Epithelial cell of proximal tubule (primary cell): ENCODE measurements at regions not wholly inside any gene's neighbourhood (a gene's known extent, or its start where the extent isn't known, plus 50 kb on each side); places are given as distances from the start of the nearest gene placed in this dataset.
"Not testable (repeated sequence)": the region's sequence is repeated elsewhere in the genome, so short reads cannot be mapped to it uniquely, and the experiment has no call there.

Experiments
- DNase-seq: peaks from one replicate; pipeline ENCODE4 v3.0.0-alpha.2; 2011; ENCODE audit warnings: low read depth
- H3K4me3 ChIP-seq: 2 replicates; pipeline ENCODE4 v1.5.1; 2011; ENCODE audit warnings: low read depth, mild to moderate bottlenecking, low read length
- TF ChIP-seq, protein P1 (sequence below): conservative IDR thresholded peaks from 2 replicates; pipeline ENCODE4 v1.5.1; 2012; ENCODE audit warnings: low read depth, mild to moderate bottlenecking, low read length

DNA sequence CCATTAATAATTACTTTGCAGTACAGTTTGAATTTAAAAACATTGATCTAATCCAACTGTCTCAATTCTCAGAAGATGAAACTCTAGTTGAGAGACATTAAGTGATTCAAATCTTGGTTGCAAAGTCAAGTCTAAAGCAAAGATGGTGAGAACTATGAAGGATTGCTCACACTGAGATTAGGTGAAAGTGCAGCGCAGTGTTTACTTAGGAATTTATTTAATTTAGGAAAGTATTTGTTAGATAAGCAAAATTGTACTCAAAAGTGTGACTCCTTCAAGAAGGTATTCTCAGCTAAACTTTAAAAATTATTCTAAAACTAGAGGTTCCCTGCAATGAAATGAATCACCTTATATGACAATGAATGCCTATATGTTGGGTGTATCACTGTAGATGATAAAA lies 454.9 kb downstream of the PDGFC start:
- H3K4me3 ChIP-seq: no peak overlapping the region

DNA sequence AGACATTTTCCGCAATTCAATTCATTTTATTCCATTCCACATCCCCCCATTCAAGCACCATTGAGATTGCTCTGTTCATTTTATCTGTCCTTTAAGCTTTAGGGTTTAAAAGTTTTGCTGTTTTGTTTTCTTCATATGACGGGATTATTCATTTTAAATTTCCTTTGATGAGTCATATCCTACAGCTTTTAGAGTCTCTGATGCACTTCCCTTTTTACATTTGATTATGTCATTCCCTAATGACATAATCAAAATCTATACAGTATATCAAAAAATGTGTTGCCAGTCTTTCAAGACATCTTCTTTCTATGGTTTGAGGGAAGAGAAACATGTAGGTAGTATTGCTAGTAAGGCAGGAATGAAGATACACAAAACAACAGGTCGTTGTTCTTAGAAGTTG lies 456.3 kb downstream of the PDGFC start:
- TF ChIP-seq, protein P1, sequence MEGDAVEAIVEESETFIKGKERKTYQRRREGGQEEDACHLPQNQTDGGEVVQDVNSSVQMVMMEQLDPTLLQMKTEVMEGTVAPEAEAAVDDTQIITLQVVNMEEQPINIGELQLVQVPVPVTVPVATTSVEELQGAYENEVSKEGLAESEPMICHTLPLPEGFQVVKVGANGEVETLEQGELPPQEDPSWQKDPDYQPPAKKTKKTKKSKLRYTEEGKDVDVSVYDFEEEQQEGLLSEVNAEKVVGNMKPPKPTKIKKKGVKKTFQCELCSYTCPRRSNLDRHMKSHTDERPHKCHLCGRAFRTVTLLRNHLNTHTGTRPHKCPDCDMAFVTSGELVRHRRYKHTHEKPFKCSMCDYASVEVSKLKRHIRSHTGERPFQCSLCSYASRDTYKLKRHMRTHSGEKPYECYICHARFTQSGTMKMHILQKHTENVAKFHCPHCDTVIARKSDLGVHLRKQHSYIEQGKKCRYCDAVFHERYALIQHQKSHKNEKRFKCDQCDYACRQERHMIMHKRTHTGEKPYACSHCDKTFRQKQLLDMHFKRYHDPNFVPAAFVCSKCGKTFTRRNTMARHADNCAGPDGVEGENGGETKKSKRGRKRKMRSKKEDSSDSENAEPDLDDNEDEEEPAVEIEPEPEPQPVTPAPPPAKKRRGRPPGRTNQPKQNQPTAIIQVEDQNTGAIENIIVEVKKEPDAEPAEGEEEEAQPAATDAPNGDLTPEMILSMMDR: no peak
- no peak overlapping the region for H3K4me3 ChIP-seq
- DNase-seq: no peak

More for the DNA sequence above, 454.9 kb downstream of the PDGFC start:
- TF ChIP-seq, protein P1: no peak
- no peak for DNase-seq

DNA sequence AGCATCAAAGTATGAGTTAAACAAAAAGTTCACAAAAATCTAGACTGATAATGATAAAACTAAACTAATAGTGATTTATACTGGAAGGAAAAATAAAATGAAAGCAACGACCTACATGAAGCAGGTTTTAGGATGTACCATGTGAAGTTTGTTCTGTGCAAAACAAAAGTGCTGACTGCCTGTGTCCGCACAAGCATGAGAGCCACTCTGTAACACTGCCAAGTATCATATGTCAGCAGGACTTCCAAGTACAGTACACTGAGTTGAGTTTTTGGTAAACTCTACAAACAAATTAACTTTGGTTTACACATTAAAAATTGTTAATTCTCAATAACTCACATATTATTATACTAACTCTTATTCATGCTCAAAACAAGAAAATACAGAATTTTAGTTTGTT lies 459.0 kb downstream of the PDGFC start:
- DNase-seq: no peak
- TF ChIP-seq, protein P1: no peak
- H3K4me3 ChIP-seq: no peak overlapping the region

DNA sequence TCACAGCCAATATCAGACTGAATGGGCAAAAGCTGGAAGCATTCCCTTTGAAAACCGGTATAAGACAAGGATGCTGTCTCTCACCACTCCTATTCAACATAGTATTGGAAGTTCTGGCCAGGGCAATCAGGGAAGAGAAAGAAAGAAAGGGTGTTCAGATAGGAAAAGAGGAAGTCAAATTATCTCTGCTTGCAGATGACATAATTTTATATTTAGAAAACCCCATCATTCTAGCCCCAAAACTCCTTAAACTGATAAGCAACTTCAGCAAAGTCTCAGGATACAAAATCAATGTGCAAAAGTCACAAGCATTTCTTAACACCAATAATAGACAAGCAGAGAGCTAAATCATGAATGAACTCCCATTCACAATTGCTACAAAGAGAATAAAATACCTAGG lies 461.7 kb downstream of the PDGFC start:
- not testable (repeated sequence) for DNase-seq, H3K4me3 ChIP-seq

DNA sequence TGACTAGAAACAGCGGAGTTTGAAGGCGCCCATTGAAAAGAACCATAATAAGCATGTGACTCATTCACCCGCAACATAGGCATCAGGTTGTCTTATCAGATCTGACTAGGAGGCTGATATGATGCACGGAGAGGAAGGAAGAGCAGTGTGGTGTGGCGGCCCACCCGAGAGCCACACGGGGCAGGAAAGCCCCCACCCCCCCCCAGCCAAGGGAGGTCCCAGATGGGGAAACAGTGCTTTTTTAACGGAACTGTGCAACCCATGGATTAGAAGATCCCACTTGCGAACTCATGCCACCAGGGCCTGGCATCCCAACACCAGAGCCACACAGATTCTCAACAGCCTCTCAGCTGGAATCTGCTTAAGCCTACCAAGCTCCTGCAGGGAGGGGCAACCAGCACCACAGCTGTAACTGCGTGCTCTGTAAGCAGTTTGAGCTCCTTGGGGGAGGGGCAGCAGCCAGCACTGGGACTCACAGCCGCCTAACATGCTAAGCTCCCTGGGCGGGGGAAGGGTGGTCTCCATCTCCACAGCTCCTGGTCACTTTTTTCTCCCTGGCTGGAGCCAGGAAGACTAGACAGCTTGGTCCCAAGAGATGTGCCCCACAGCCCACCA lies 466.2 kb downstream of the PDGFC start:
- H3K4me3 ChIP-seq: no peak overlapping the region
- no peak for DNase-seq
- TF ChIP-seq, protein P1: no peak

DNA sequence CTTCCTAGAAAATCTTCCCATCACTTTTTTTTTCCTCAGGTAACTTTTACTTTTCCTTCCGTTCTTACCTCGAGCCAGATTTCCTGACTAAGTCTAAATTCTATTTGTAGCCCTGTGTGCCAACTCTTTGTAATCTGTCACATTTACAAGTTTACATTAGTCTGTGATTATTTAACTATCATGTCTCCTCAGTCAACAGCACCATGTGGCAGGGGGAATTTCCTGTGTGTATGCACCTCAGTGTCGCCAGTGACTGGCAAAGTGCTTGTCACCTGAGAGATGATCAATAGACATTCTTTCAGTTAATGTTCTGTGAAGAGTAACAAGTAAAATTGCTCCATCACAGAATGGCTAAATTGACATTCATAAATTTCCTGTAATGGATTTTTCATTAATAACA lies 468.5 kb downstream of the PDGFC start:
- TF ChIP-seq, protein P1: no peak
- no peak overlapping the region for H3K4me3 ChIP-seq
- no peak for DNase-seq

DNA sequence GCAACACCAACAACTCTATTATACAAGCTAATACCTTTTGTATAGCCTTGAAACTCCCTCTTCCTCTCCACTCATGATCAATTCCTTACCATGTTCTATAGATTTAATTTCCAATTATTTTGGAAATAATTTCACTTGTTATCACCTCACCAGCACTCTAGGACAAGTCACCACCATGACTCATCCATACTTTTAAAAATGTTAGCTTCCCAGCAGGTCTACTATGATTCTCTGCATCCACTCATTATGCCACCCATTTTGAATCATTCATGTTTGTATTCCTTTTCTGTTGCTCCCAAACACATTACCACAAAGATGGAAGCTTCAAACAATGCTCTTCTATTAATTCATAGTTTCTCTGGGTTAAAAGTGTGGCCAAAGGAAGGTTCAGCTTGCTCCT lies 469.6 kb downstream of the PDGFC start:
- TF ChIP-seq, protein P1: no peak
- no peak for DNase-seq
- H3K4me3 ChIP-seq: no peak overlapping the region
